Amniotic epithelial cell (primary cell): ENCODE measurements at regions not wholly inside any gene's neighbourhood (a gene's known extent, or its start where the extent isn't known, plus 50 kb on each side); places are given as distances from the start of the nearest gene placed in this dataset.

Source experiments
- DNase-seq: peaks from one replicate; pipeline ENCODE4 v3.0.0-alpha.2; 2010; ENCODE audit warnings: low read depth

- no peak for DNase-seq
These were observed 95.4 kb upstream of the INSIG1 start for GRCh38 chr7:155202106-155202871.

DNA sequence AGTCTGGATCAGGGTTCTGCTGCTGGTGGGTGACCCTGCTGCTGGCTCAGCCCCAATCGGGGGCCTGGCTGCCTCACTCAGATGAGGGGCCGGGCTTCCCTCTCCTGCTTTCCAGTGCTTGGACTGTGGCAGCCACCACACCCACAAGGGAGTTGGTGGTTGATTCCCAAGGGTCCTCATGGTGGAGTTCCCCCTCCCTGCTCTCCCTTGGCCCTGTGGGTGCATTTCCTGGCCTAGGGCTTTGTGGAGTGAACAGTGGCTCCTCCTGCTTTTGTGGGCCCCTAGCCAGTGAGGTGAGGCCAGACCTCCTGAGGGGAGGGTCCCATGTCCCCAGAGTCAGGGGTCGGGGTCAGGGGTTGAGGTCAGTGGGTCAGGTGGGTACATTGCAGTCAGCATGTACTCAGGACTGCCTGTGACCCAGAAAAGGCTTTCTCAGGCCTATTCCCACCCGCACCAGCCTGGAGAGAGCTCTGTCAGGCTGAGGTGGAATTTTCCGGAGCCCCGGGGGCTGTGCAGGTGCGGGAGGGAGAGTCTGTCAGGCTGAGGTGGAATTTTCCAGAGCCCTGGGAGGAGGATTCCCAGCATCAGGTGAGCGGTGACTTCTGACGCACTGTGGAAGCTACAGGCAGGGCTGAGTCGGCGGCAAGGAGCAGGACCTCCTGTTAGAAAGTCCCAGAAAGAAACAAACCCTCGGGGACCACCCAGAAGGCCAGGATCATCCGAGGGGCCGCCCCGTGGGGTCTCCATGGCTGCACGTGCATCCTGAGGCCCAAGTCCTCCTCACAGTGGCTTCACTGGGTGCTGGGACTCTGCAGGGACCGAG is 94.4 kb upstream of the INSIG1 start:
- no peak for DNase-seq

DNA sequence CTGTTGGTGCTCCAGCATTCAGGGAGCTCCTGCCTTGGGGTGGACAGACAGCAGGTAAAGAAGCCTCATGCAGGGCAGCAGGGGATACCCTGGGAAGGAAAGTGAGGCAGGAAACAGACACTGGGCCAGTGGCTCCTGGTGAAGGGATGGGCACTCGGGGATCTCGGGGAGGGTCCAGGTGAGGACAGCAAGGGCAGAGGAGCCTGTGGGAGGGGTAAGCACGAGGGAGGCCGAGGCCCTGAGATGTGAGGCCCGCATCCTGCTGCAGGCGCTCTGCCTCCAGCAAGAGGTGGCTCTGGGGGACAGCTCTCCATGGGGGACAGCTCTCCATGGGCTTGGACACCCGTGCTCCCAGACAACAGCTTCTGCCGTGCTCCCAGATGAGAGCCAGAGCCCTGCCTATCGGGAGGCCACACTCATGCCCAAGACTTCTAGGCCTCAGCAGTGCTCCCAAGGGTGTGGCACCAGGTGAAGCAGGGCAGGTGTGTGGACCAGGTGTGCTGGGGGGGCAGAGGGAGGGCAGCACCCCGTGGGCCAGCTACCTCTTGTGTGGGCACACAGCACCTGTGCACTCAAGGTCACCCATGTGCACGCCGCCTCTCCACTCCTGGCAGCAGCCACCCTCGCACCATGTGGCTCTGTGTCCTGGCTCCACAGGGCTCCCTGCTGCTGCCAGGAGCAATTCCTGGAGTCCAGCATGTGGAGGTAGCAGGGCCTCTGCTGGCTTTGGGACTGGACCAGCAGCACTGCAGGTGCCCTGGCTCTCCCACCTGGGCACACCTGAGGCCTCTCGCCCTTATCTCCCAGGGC is 93.6 kb upstream of the INSIG1 start:
- DNase-seq: no peak

GRCh38 chr7:155204744-155205367 is 92.8 kb upstream of the INSIG1 start:
- no peak for DNase-seq

DNA sequence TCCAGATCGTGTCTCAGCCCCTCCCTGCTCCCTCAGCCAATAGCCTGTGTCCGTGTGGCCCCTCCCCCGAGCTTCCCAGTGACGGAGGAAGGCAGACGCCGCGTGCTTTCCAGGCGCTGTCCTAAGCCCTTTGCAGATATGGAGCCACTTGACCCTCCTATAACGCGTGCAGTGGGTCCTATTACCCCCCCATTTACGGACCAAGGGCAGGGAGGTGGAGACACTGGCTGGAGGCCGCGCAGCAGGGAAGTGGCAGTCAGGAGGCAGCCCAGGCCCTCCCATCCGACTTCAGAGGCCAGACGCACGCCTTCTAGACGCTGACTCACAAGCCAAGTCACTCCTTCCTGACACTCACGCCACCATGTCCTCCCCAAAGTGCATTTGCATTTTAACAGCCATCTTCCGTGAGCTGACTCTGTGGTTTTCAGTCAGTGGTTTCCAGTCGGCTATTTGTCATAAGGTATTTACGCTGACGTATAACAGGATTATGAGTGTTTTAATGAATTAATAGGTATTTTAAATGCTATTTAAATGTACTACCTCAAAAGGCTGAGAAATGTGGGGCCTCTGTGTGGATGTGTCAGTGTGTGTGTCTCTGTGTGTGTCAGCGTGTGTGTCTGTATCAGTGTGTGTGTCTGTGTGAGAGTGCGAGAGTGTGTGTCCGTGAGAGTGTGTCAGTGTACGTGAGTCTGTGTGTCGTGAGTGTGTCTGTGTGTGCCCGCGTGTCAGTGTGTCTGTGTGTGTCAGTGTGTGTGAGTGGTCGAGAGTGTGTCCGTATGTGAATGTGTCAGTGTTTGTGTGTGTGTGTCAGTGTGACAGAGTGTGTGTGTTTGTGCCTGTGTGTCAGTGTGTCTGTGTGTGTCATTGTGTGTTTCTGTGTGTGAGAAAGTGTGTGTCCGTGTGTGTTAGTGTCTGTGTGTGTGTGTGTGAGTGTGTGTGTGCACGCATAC is 92.0 kb upstream of the INSIG1 start:
- DNase-seq: peak; percentile 85

GRCh38 chr7:155206318-155207020 is 91.2 kb upstream of the INSIG1 start:
- DNase-seq: peak; percentile 67

- DNase-seq: no peak
These were observed 90.2 kb upstream of the INSIG1 start for GRCh38 chr7:155207326-155208002.

DNA sequence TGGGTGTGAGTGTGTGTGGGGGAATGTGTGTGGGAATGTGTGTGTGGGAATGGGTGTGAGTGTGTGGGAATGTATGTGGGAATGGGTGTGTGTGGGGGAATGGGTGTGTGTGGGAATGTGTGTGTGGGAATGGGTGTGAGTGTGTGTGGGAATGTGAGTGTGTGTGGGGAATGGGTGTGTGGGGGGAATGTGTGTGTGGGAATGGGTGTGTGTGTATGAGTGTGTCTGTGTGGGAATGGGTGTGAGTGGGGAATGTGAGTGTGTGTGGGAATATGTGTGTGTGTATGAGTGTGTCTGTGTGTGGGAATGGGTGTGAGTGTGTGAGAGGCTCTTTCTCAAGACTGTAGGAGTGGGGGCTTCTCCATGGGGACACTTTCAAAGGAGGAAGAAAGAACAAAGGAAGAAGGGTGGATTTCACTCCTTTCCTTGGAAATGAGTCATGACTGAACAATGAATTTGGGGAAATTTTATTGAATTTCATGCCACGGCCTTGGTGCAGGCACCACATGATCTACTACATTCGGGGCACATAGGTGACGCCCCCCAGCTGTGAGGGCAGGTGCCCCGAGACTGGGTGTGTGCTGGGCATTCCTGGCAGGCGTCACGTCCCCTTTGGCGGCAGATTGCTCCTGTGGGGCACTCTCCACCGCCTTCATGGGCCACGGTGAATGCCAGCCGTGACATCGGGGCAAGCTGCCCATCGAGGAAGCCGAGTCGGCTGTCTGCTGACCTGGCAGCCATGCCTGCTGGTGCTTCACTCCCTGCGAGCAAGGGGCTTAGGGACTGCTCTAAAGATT is 88.8 kb upstream of the INSIG1 start:
- no peak for DNase-seq

GRCh38 chr7:155209478-155210319 is 88.0 kb upstream of the INSIG1 start:
- DNase-seq: no peak

- no peak for DNase-seq
These were observed 87.3 kb upstream of the INSIG1 start for GRCh38 chr7:155210356-155210755.

DNA sequence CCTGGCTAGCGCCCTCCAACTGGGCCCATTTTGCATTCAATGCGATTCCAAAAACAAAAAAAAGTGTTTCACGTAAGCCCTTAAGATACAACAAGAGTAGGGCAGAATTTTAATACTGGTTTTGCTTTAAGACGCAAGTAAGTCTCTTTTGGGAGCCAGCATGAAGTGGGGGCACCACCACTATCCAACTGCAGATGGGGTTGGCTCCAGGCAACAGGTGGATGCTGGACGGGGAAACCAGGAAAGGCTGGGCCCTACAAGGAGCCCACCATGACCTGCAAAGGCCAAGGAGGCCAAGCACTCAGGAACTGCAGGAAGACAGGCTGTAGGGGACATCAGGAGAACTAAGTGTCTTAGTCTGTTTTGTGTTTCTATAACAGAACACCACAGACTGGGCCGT is 86.5 kb upstream of the INSIG1 start:
- no peak for DNase-seq

GRCh38 chr7:155211761-155212160 is 85.9 kb upstream of the INSIG1 start:
- DNase-seq: no peak

GRCh38 chr7:155212301-155213015 is 85.2 kb upstream of the INSIG1 start:
- no peak for DNase-seq

GRCh38 chr7:155213385-155213784 is 84.3 kb upstream of the INSIG1 start:
- DNase-seq: no peak

DNA sequence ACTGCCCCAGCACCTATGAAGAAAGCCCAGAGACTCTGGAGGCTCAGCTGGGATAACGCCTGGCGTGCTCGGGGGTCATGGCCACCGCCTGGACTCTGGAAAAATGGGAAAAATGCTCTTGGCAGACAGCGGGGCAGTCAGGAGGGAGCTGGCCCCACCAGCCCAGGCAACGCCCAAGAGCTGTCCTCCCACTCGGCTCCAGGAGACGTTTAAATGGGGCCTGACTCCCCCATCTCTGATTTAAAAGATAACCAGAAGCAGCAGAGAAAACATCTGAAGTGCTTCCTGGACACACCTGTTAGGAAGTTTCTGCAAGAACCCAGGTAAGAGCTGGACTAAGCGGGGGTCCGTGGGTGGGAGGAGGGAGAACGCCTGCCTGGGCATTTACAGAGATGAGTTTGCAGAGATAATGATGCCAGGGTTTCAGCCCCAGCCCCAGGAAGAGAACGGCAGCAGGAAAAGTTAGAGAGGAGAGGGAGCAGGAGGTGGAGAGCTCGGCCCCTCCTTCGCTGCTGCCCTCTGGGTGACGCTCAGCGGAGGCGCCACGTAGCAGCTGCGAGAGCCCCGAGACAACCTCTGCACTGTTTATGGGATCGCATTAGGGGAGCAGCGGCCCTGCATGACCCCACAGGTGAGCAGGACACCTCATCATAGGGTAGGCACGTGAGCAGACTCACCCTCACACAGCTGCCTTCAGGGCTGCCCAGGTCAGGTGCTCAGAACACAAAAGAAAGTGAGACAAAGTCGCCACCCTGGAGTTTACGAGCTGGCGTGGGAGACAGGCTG is 83.5 kb upstream of the INSIG1 start:
- no peak for DNase-seq

GRCh38 chr7:155215576-155216325 is 81.9 kb upstream of the INSIG1 start:
- no peak for DNase-seq
